ENCODE measurements at regions not wholly inside any gene's neighbourhood (a gene's known extent, or its start where the extent isn't known, plus 50 kb on each side); places are given as distances from the start of the nearest gene placed in this dataset.

DNA sequence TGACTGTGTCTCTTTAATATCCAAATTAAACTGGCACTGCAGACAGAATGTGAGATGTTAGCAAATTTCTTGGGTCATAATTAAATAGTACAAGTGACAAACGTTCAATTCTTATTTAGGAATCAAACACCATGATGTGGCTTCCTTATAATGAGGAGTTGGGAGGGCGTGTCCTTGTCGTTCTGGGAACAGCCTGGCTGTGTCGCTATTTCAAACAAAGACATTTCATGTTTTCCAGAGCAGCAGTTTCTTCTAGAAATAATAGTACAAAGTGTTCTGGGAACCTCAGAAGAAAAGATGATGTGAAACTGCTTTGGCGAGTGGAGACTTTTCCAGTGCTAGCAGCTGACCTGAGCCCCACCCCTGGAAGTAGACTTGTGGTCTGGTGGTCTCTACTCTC, 301.7 kb upstream of the N4BP1 start:
- Mint-ChIP-seq H3K4me1 (no peaks in the 10 kb centered on the region), H3K4me3 (no peak overlapping the region), H3K9me3 (no peaks in the 10 kb centered on the region), H3K27ac (no peak overlapping the region), H3K27me3 (peaks cover 4% of the 10 kb centered on the region), H3K36me3 (no peaks in the 10 kb centered on the region)
- DNase-seq: no peak

- no peaks in the 10 kb centered on the region for H3K4me1 Mint-ChIP-seq
- no peak overlapping the region for H3K27ac Mint-ChIP-seq
- no peak overlapping the region for H3K4me3 Mint-ChIP-seq
- peaks cover 4% of the 10 kb centered on the region for H3K27me3 Mint-ChIP-seq
- no peaks in the 10 kb centered on the region for H3K9me3 Mint-ChIP-seq
- no peak for DNase-seq
- no peaks in the 10 kb centered on the region for H3K36me3 Mint-ChIP-seq
These were observed 300.2 kb upstream of the N4BP1 start for GRCh38 chr16:48910214-48910613.

- no peak for DNase-seq
- H3K36me3 Mint-ChIP-seq: no peaks in the 10 kb centered on the region
- no peaks in the 10 kb centered on the region for H3K9me3 Mint-ChIP-seq
- no peaks in the 10 kb centered on the region for H3K4me1 Mint-ChIP-seq
- no peak overlapping the region for H3K4me3 Mint-ChIP-seq
- H3K27ac Mint-ChIP-seq: no peak overlapping the region
- peaks cover 4% of the 10 kb centered on the region for H3K27me3 Mint-ChIP-seq
These were observed 299.3 kb upstream of the N4BP1 start for GRCh38 chr16:48909231-48909630.

- Mint-ChIP-seq H3K4me1 (no peaks in the 10 kb centered on the region), H3K27me3 (peaks cover 4% of the 10 kb centered on the region), H3K4me3 (no peak overlapping the region), H3K9me3 (no peaks in the 10 kb centered on the region), H3K27ac (no peak overlapping the region), H3K36me3 (no peaks in the 10 kb centered on the region)
- no peak for DNase-seq
These were observed 298.1 kb upstream of the N4BP1 start for GRCh38 chr16:48907906-48908634.

GRCh38 chr16:48905632-48906505, 295.9 kb upstream of the N4BP1 start:
- Mint-ChIP-seq H3K4me3 (no peak overlapping the region), H3K27ac (no peak overlapping the region), H3K36me3 (no peaks in the 10 kb centered on the region), H3K4me1 (no peaks in the 10 kb centered on the region), H3K9me3 (no peaks in the 10 kb centered on the region), H3K27me3 (peaks cover 4% of the 10 kb centered on the region)
- DNase-seq: no peak

- Mint-ChIP-seq H3K27me3 (no peaks in the 10 kb centered on the region), H3K4me3 (no peak overlapping the region), H3K9me3 (no peaks in the 10 kb centered on the region), H3K4me1 (no peaks in the 10 kb centered on the region), H3K27ac (no peak overlapping the region), H3K36me3 (no peaks in the 10 kb centered on the region)
- no peak for DNase-seq
These were observed 294.4 kb upstream of the N4BP1 start for GRCh38 chr16:48904333-48904732.

DNA sequence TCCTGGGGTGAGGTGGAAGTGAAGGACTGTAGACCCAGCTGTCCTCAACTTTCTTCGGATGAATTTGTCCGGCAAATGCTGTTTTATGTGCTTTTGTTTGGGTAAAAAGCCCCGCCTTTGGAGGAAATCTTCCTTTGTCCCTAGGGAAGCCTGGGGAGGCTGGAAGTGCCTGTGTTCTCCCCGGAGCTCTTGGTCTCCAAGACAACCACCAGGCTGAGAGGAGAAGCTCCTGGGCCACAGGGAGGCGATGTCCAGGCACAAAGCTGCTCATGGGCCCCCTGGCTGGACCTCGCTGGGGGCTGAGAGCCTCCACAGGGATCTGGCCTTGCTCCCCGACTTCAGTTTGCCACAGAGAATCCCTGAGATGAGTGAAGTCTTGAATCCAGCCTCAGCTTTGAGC, 293.1 kb upstream of the N4BP1 start:
- no peak overlapping the region for H3K4me3 Mint-ChIP-seq

DNA sequence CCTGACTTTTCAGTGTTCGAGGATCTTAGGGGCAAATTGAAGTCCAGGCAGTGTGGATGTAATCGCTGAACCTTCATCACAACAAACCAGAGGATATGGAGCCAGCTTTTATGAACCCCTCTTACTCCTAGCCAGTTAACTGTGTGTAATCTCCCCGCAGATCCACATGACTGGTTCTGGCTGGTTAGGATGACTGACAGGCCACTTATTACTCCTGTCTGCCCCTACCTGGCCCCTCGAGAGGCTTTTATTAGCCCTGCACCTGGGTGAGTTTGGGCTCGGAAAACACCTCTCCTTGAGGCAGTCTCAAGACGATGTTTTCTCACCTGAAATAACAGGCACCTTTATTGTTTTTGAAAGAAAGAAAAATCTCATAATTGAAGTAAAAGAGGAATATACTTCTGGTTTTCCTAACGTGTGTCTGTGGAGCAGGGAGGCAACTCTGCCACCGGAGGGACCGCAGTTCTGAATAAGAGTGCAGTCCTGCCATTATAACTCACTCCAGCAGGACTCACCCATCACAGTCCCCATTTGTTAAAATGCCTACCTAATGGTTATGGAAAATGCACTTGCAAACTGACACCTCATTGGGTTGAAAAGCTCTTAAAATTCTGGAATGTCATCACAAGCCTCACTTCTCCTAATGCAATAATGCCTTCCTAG, 291.9 kb upstream of the N4BP1 start:
- Mint-ChIP-seq H3K27ac (no peak overlapping the region), H3K36me3 (no peaks in the 10 kb centered on the region), H3K9me3 (no peaks in the 10 kb centered on the region), H3K4me3 (no peak overlapping the region), H3K4me1 (no peaks in the 10 kb centered on the region), H3K27me3 (no peaks in the 10 kb centered on the region)
- DNase-seq: no peak

More for the DNA sequence above, 293.1 kb upstream of the N4BP1 start:
- Mint-ChIP-seq H3K27me3 (no peaks in the 10 kb centered on the region), H3K27ac (no peak overlapping the region), H3K36me3 (no peaks in the 10 kb centered on the region), H3K9me3 (no peaks in the 10 kb centered on the region), H3K4me1 (no peaks in the 10 kb centered on the region)
- DNase-seq: no peak

DNA sequence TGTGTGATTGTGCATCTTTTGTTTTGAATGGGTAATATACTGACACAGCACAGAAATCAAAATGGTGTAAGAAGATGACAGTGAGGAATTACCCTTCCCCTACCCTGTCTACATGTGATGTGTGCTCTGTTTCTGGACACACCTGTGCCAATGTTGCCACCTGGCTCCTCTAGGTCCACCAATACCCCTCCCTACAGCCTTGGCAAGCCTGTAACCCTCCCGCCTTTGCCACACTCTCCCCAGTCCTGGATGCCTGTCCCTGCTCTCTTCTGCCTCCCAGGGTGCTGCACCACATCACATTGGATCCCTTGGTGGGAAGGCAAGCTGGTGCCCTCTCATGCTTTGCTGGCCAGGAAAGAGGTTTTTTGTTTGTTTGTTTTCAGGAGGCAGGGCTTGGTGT, 289.5 kb upstream of the N4BP1 start:
- Mint-ChIP-seq H3K36me3 (no peaks in the 10 kb centered on the region), H3K27ac (no peak overlapping the region), H3K4me1 (no peaks in the 10 kb centered on the region), H3K9me3 (no peaks in the 10 kb centered on the region), H3K27me3 (no peaks in the 10 kb centered on the region), H3K4me3 (no peak overlapping the region)
- DNase-seq: no peak

- Mint-ChIP-seq H3K27me3 (no peaks in the 10 kb centered on the region), H3K4me1 (no peaks in the 10 kb centered on the region), H3K36me3 (no peaks in the 10 kb centered on the region), H3K4me3 (no peak overlapping the region), H3K9me3 (no peaks in the 10 kb centered on the region), H3K27ac (no peak overlapping the region)
- DNase-seq: no peak
These were observed 287.8 kb upstream of the N4BP1 start for GRCh38 chr16:48897698-48898205.

DNA sequence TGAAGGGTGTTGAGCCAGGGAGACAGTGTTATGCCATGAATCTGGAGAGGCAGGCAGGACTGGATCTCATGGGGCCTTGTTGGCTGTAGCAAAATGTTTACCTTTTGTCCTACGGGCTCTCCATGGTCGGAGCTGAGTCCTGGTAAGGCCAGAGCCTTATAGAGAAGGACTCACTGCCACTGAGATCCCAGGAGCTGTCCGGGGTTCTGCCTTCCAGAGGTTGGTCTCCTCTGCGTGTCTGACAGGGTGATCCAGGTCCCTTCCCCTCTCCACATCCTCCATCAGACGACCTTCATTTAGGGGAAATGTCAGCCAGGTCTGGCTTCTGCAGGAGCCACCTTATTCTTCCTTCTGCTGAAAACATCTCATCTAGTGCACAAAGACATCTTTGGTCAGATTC, 285.2 kb upstream of the N4BP1 start:
- Mint-ChIP-seq H3K4me1 (no peaks in the 10 kb centered on the region), H3K4me3 (no peak overlapping the region), H3K36me3 (no peaks in the 10 kb centered on the region), H3K27ac (no peak overlapping the region), H3K27me3 (no peaks in the 10 kb centered on the region), H3K9me3 (no peaks in the 10 kb centered on the region)
- no peak for DNase-seq

GRCh38 chr16:48892893-48893292, 282.9 kb upstream of the N4BP1 start:
- H3K27ac Mint-ChIP-seq: no peak overlapping the region
- no peaks in the 10 kb centered on the region for H3K36me3 Mint-ChIP-seq
- H3K9me3 Mint-ChIP-seq: no peaks in the 10 kb centered on the region
- peaks cover 4% of the 10 kb centered on the region for H3K27me3 Mint-ChIP-seq
- no peaks in the 10 kb centered on the region for H3K4me1 Mint-ChIP-seq
- DNase-seq: no peak
- H3K4me3 Mint-ChIP-seq: no peak overlapping the region

- no peaks in the 10 kb centered on the region for H3K9me3 Mint-ChIP-seq
- H3K36me3 Mint-ChIP-seq: no peaks in the 10 kb centered on the region
- no peak overlapping the region for H3K27ac Mint-ChIP-seq
- H3K27me3 Mint-ChIP-seq: peaks cover 7% of the 10 kb centered on the region
- no peaks in the 10 kb centered on the region for H3K4me1 Mint-ChIP-seq
- DNase-seq: no peak
- H3K4me3 Mint-ChIP-seq: no peak overlapping the region
These were observed 277.7 kb upstream of the N4BP1 start for GRCh38 chr16:48887646-48888210.

DNA sequence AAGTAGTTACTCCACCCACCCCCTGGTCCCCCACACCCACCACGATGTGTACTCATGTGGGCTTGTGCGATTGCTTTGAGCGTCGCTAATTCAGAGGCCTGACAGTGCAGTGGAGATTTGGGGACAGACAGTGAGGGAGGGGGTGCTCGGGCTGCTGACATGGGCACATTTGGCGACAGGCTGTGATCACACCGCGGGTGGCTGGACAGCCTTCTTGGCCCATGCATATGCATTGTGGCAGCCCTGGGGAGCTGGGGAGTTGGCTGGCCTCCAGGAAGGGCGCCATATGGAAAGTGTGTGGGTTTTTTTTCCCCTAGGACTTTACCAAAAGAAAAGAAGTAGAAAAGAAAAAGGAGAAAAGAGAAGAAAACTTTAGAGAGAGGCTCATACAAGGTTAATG, 275.5 kb upstream of the N4BP1 start:
- Mint-ChIP-seq H3K27ac (no peak overlapping the region), H3K36me3 (no peaks in the 10 kb centered on the region), H3K27me3 (peaks cover 7% of the 10 kb centered on the region), H3K9me3 (no peaks in the 10 kb centered on the region), H3K4me3 (no peak overlapping the region), H3K4me1 (no peaks in the 10 kb centered on the region)
- DNase-seq: no peak

GRCh38 chr16:48881272-48881671, 271.3 kb upstream of the N4BP1 start:
- Mint-ChIP-seq H3K9me3 (no peaks in the 10 kb centered on the region), H3K27me3 (peaks cover 4% of the 10 kb centered on the region), H3K27ac (no peak overlapping the region), H3K4me3 (no peak overlapping the region), H3K4me1 (no peaks in the 10 kb centered on the region), H3K36me3 (no peaks in the 10 kb centered on the region)
- no peak for DNase-seq

Measured in activated naive CD8-positive, alpha-beta T cell treated with anti-CD3 and anti-CD28 coated beads for 36 hours (primary cell).